Endothelial cell of umbilical vein (primary cell): ENCODE measurements at regions not wholly inside any gene's neighbourhood (a gene's known extent, or its start where the extent isn't known, plus 50 kb on each side); places are given as distances from the start of the nearest gene placed in this dataset.

Experiments
- BruUV-seq: library from RNA; stranded (reverse); fragments of 400-500 nt; replicated peaks from 2 replicates; lab custom pipeline; 2021; lab: Mats Ljungman, UMichigan
- CTCF ChIA-PET: fragments of 300-600, 350-600 bp; sonication (Branson Sonifier 250); formaldehyde crosslinking; loops from one replicate; lab custom pipeline; 2021; ENCODE audit warnings: antibody characterized with exemption, inconsistent platforms; lab: Charles Lee
- POLR2A ChIA-PET: fragments of 300-600, 350-600 bp; sonication (Branson Sonifier 250); formaldehyde crosslinking; loops from one replicate; lab custom pipeline; 2021; ENCODE audit warnings: antibody characterized with exemption, inconsistent platforms; lab: Charles Lee
- DNase-seq: peaks from one replicate; pipeline ENCODE4 v3.0.0-alpha.2; 2011; ENCODE audit warnings: low read depth, low spot score
- FAIRE-seq: peaks from 2 replicates; lab custom pipeline; 2011; peaks lifted over from hg19 to GRCh38; lab: Jason Lieb, UNC
- H2AFZ ChIP-seq: 2 replicates; pipeline ENCODE4 v1.6.0; 2012; ENCODE audit warnings: low read depth, low read length, control low read depth, inconsistent platforms
- H3K27ac ChIP-seq: 2 replicates; pipeline ENCODE4 v1.5.1; 2011; ENCODE audit warnings: low read depth, mild to moderate bottlenecking, control low read depth, low read length, moderate library complexity; ENCODE audit not compliant: insufficient read depth
- H3K27me3 ChIP-seq, 2 experiments: 2 replicates each; pipeline versions ENCODE4 v1.6.0 to v1.6.1; 2011; ENCODE audit warnings: low read length in 2 of 2, mixed read lengths in 1 of 2; ENCODE audit not compliant: control insufficient read depth in 2 of 2, insufficient read depth in 2 of 2
- H3K36me3 ChIP-seq, 2 experiments: 2 replicates in 1 of 2; 3 replicates in 1 of 2; pipeline ENCODE4 v1.5.1; 2011; ENCODE audit warnings: low read length in 2 of 2, mild to moderate bottlenecking in 1 of 2, moderate library complexity in 1 of 2; ENCODE audit not compliant: control insufficient read depth in 2 of 2, insufficient read depth in 2 of 2; ENCODE audit errors: extremely low read depth in 1 of 2
- H3K4me1 ChIP-seq: 3 replicates; pipeline ENCODE4 v1.5.1; 2011; ENCODE audit warnings: mild to moderate bottlenecking, low read length; ENCODE audit not compliant: control insufficient read depth, insufficient read depth; ENCODE audit errors: extremely low read depth
- H3K4me2 ChIP-seq: 2 replicates; pipeline ENCODE4 v1.6.1; 2011; ENCODE audit warnings: low read length, control low read depth, mixed read lengths; ENCODE audit not compliant: insufficient read depth
- H3K4me3 ChIP-seq, 3 experiments: fragments of 200-600 bp in 1 of 3; sonication (generic), shearing (Covaris generic) in 1 of 3; replicated peaks in 1 of 3; 2 replicates each; pipeline ENCODE4 v1.5.1; 2011 to 2016; ENCODE audit warnings: control low read depth in 3 of 3, low read length in 3 of 3, mild to moderate bottlenecking in 2 of 3, inconsistent platforms in 1 of 3, low read depth in 1 of 3, moderate library complexity in 1 of 3; ENCODE audit not compliant: insufficient read depth in 1 of 3
- H3K79me2 ChIP-seq: 2 replicates; pipeline ENCODE4 v1.6.0; 2012; ENCODE audit warnings: low read length, inconsistent platforms; ENCODE audit not compliant: control insufficient read depth, insufficient read depth
- H3K9ac ChIP-seq: replicated peaks from 2 replicates; pipeline ENCODE3; 2011; ENCODE audit warnings: low read length, control low read depth; ENCODE audit not compliant: insufficient read depth; ENCODE audit errors: extremely low read depth
- H3K9me1 ChIP-seq: replicated peaks from 3 replicates; pipeline ENCODE4 v1.6.0; 2011; ENCODE audit warnings: mild to moderate bottlenecking, low read length; ENCODE audit not compliant: control insufficient read depth, insufficient read depth; ENCODE audit errors: extremely low read depth
- H3K9me3 ChIP-seq: replicated peaks from 2 replicates; pipeline ENCODE4 v1.5.1; 2012; ENCODE audit warnings: low read length, inconsistent platforms; ENCODE audit not compliant: control insufficient read depth, insufficient read depth
- H4K20me1 ChIP-seq: replicated peaks from 2 replicates; pipeline ENCODE3; 2011; ENCODE audit warnings: mild to moderate bottlenecking, low read length; ENCODE audit not compliant: control insufficient read depth, insufficient read depth; ENCODE audit errors: extremely low read depth
- CTCF ChIP-seq, 2 donors: IDR thresholded peaks; 1 replicate in 1 of 2; 2 replicates in 1 of 2; pipeline ENCODE4 v1.5.1; 2011; ENCODE audit warnings: low read length in 2 of 2, mild to moderate bottlenecking in 2 of 2, moderate library complexity in 2 of 2, control low read depth in 1 of 2, inconsistent platforms in 1 of 2, low read depth in 1 of 2; ENCODE audit not compliant: insufficient read depth in 1 of 2; ENCODE audit errors: extremely low read depth in 1 of 2
- EZH2 ChIP-seq: IDR thresholded peaks from 2 replicates; pipeline ENCODE4 v1.6.1; 2012; ENCODE audit warnings: borderline replicate concordance, low read depth, mild to moderate bottlenecking, moderate library complexity, low read length, inconsistent platforms; ENCODE audit not compliant: severe bottlenecking
- FOS ChIP-seq: IDR thresholded peaks from 2 replicates; pipeline ENCODE4 v1.6.1; 2011; ENCODE audit warnings: mild to moderate bottlenecking, low read length, moderate library complexity, borderline replicate concordance; ENCODE audit not compliant: insufficient read depth
- GATA2 ChIP-seq: IDR thresholded peaks from 2 replicates; pipeline ENCODE4 v1.7.0; 2011; ENCODE audit warnings: low read depth, mild to moderate bottlenecking, moderate library complexity, mixed read lengths, low read length; ENCODE audit not compliant: insufficient read length, insufficient read depth
- JUN ChIP-seq: IDR thresholded peaks from 2 replicates; pipeline ENCODE4 v1.6.1; 2011; ENCODE audit warnings: borderline replicate concordance, low read depth; ENCODE audit not compliant: insufficient read length, insufficient read depth
- MAX ChIP-seq: IDR thresholded peaks from 2 replicates; pipeline ENCODE4 v1.6.1; 2011; ENCODE audit not compliant: insufficient read depth, insufficient read length
- MYC ChIP-seq: IDR thresholded peaks from one replicate; pipeline ENCODE4 v1.6.1; 2011; ENCODE audit warnings: mild to moderate bottlenecking, low read depth, low read length
- POLR2A ChIP-seq: IDR thresholded peaks from 2 replicates; pipeline ENCODE4 v1.6.1; 2012; ENCODE audit warnings: low read depth, mild to moderate bottlenecking, control low read depth, low read length
- POLR2AphosphoS5 ChIP-seq: IDR thresholded peaks from 2 replicates; pipeline ENCODE4 v1.6.1; 2012; ENCODE audit warnings: low read depth, mild to moderate bottlenecking, control low read depth, low read length, moderate library complexity; ENCODE audit not compliant: insufficient read depth
- dilution Hi-C: fragments of 300-500 bp; cut with MboI; formaldehyde crosslinking; loops from one replicate; pipeline ENCODE4 v1.15.0; 2019; ENCODE audit warnings: low sequenced_read_pairs; ENCODE audit not compliant: extremely low pct_ligation_motif_present
- intact Hi-C: fragments of 100-400 bp; cut with micrococcal nuclease; formaldehyde crosslinking; loops from one replicate; pipeline ENCODE4 v1.10.0; 2022

DNA sequence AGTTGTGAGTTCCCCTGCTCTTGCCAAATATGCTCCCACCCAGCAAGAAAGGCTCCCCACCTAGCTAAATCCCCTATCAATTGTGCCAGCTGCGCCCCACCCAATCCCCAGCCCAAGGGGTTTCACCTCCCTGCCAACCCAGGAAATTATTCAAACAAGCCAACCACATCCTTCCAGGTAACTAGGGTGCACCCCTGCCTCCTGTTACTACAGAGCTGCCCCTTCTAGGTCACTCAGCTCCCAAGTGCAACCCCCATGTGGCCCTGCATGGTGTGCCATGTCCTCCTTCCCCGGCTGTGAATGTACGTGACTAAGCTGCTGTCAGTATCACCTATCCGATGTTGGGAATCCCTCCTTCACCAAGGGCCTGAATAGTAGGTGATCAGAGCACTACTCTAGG lies 91.2 kb upstream of the LDAH start:
- Histone ChIP-seq H3K27ac (no peak overlapping the region), H3K27me3 (no peaks in the 10 kb centered on the region), H4K20me1 (no peaks in the 10 kb centered on the region), H3K4me3 (no peak overlapping the region), H3K9me1 (no peaks in the 10 kb centered on the region), H3K36me3 (no peaks in the 10 kb centered on the region), H3K9ac (no peak overlapping the region), H2AFZ (no peak overlapping the region), H3K4me1 (no peaks in the 10 kb centered on the region), H3K9me3 (no peaks in the 10 kb centered on the region), H3K79me2 (no peaks in the 10 kb centered on the region), H3K4me2 (no peak overlapping the region)
- intact Hi-C loops (no loop called here), dilution Hi-C loops (no loop called here)
- TF ChIP-seq FOS = no peak
- TF ChIP-seq EZH2 = no peak
- no peak for TF ChIP-seq POLR2AphosphoS5
- TF ChIP-seq MYC = no peak
- no peak for TF ChIP-seq MAX
- no peak for TF ChIP-seq CTCF (IDR thresholded peaks at IDR 0.05; ENCODE audit: extremely low read depth in 1 of 2, insufficient read depth in 1 of 2, low read depth in 1 of 2, low read length in 2 of 2)
- TF ChIP-seq POLR2A = no peak
- no peak for TF ChIP-seq JUN
- no peak for TF ChIP-seq GATA2
- no peak for DNase-seq
- no TSS peak for BruUV-seq
- no peak for FAIRE-seq
- ChIA-PET POLR2A (no interaction called here), CTCF (interaction anchor here (0.7 to 5.1 kb wide), 3 partner anchors 11 to 253 kb away, joined by 3 to 21 read pairs (median 3); no protein-coding TSS in a partner anchor)
